OCI-LY7 (cell line): ENCODE measurements at regions not wholly inside any gene's neighbourhood (a gene's known extent, or its start where the extent isn't known, plus 50 kb on each side); places are given as distances from the start of the nearest gene placed in this dataset.

ENCODE experiments used
- EZH2phosphoT487 ChIP-seq: fragments of 200-600 bp; sonication (generic); IDR thresholded peaks from 2 replicates; pipeline ENCODE4 v1.6.1; 2018; ENCODE audit warnings: low read depth, borderline replicate concordance, mild to moderate bottlenecking, mixed run types, antibody characterized with exemption, low read length, moderate library complexity, mixed read lengths
- TF ChIP-seq, protein P1 (sequence below): fragments of 200-600 bp; sonication (generic); conservative IDR thresholded peaks from 2 replicates; pipeline ENCODE4 v1.5.1; 2014; ENCODE audit warnings: mild to moderate bottlenecking, antibody characterized with exemption, low read length, moderate library complexity, mixed read lengths

DNA sequence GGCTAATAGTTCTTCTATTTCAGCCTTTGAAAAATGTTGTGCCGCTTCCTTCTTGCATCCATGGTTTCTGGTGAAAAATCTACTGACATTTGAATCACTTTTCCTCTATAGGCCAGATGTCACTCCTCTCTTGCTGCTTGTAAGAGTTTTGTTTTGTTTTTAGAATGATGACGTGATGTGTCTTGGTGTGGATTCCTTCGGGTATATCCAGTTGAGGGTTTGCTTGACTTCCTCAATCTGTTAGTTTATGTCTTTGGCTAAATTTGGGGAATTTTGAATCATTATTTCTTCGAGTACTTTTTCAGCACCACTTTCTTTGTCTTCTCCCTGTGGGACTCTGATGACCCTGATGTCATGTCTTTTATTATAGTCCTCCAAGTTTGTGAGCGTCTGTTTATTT is 175.5 kb downstream of the MYLK4 start:
- TF ChIP-seq, protein P1, sequence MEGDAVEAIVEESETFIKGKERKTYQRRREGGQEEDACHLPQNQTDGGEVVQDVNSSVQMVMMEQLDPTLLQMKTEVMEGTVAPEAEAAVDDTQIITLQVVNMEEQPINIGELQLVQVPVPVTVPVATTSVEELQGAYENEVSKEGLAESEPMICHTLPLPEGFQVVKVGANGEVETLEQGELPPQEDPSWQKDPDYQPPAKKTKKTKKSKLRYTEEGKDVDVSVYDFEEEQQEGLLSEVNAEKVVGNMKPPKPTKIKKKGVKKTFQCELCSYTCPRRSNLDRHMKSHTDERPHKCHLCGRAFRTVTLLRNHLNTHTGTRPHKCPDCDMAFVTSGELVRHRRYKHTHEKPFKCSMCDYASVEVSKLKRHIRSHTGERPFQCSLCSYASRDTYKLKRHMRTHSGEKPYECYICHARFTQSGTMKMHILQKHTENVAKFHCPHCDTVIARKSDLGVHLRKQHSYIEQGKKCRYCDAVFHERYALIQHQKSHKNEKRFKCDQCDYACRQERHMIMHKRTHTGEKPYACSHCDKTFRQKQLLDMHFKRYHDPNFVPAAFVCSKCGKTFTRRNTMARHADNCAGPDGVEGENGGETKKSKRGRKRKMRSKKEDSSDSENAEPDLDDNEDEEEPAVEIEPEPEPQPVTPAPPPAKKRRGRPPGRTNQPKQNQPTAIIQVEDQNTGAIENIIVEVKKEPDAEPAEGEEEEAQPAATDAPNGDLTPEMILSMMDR = no peak
- TF ChIP-seq EZH2phosphoT487 = no peak
